ENCODE measurements at regions not wholly inside any gene's neighbourhood (a gene's known extent, or its start where the extent isn't known, plus 50 kb on each side); places are given as distances from the start of the nearest gene placed in this dataset.

DNA sequence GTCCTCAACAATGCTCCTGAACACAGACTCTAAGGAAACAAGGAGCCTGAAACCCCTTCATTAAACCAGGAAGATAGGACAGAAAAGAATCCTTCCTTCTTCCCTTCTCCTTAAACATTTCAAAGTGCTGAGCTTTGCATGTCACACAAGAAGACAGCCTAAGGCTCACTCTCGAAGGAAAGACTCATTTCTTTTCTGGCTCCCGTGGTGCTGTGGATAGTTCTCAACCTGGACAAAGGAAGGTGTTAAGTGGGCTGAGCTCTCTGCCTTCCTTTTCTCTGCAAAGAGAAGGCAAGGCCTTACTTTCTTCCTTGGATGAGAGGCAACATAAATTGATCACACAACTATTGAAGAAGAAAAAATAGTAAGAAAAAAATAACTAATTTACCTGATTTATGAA lies 452.4 kb upstream of the DDI1 start:
- H3K4me3 ChIP-seq (replicated peaks in 1 of 3; ENCODE audit: insufficient read depth in 1 of 3, low read depth in 2 of 3, low read length in 3 of 3) = no peak overlapping the region
- ChIA-PET CTCF (ENCODE audit: low intra/inter-chr PET ratio, low total read pairs) (no interaction called here), POLR2A (no interaction called here)
- BruUV-seq (replicated peaks) = no TSS peak
- H2AFZ ChIP-seq (ENCODE audit: low read length) = no peak overlapping the region
- no peak overlapping the region for H3K9ac ChIP-seq (ENCODE audit: insufficient read depth, low read depth, low read length)
- no peaks in the 10 kb centered on the region for H3K4me1 ChIP-seq (ENCODE audit: insufficient read depth, low read length)
- no peaks in the 10 kb centered on the region for H3K79me2 ChIP-seq (ENCODE audit: insufficient read depth, low read length)
- no peak overlapping the region for H3K27ac ChIP-seq (ENCODE audit: extremely low read length, insufficient read depth, low read length)
- intact Hi-C loops (cut with micrococcal nuclease; ENCODE audit: unreplicated experiment) (no loop called here), in situ Hi-C loops (cut with HindIII; ENCODE audit: extremely low pct_ligation_motif_present, low pct_unique_long_range_greater_than_20kb) (no loop called here)
- ATAC-seq (no peak), DNase-seq (ENCODE audit: low spot score) (no peak), FAIRE-seq (no peak)
- H3K36me3 ChIP-seq (replicated peaks in 1 of 2; ENCODE audit: control insufficient read depth in 1 of 2, insufficient read depth in 2 of 2, low read length in 2 of 2) = no peaks in the 10 kb centered on the region
- H3K4me2 ChIP-seq (ENCODE audit: low read depth, low read length) = no peak overlapping the region
- no peaks in the 10 kb centered on the region for H3K27me3 ChIP-seq (ENCODE audit: control insufficient read depth in 1 of 2, insufficient read depth in 2 of 2, low read length in 2 of 2)
- H3K9me3 ChIP-seq (ENCODE audit: low read length) = no peaks in the 10 kb centered on the region
- no peaks in the 10 kb centered on the region for H4K20me1 ChIP-seq (ENCODE audit: insufficient read depth, low read length)
- TF ChIP-seq HNF4G (IDR thresholded peaks at IDR 0.05; ENCODE audit: borderline replicate concordance, low read depth, low read length) (no peak), HNF4G (CRISPR knock-in tag; IDR thresholded peaks at IDR 0.05; ENCODE audit: borderline replicate concordance, low read depth) (no peak), POLR2AphosphoS5 (IDR thresholded peaks at IDR 0.05; ENCODE audit: low read depth, low read length) (no peak), ZNF33A (CRISPR knock-in tag; IDR thresholded peaks at IDR 0.05; ENCODE audit: borderline replicate concordance) (no peak), ZNF430 (CRISPR knock-in tag; IDR thresholded peaks at IDR 0.05) (no peak), ZNF776 (CRISPR knock-in tag; IDR thresholded peaks at IDR 0.05) (no peak), ZNF83 (CRISPR knock-in tag; IDR thresholded peaks at IDR 0.05; ENCODE audit: borderline replicate concordance) (no peak), MAFG (CRISPR knock-in tag; IDR thresholded peaks at IDR 0.05) (no peak)
- WGBS (ENCODE audit: low lambda C conversion rate) = 0% methylated on average over 2 of the region's 2 CpGs

DNA sequence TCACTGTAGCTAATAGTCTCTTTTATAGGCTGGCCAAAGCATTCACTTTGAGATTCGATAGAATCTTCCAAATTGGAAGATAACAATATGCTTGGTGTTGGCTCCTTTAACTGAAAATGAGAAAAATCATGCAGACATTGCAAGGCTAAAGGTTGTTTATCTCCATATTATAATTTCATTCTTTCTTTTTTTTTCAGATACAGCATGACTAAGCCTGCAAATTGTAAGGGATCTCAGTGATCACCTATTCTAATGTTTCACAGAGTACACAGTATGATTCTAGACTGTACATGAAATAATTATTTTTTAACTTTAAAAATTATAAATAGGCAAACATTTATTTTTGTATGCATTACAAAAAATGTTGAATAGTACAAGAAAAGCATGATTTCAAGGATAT lies 451.7 kb upstream of the DDI1 start:
- DNase-seq (ENCODE audit: low spot score) (no peak), ATAC-seq (no peak), FAIRE-seq (no peak)
- CTCF ChIA-PET (ENCODE audit: low intra/inter-chr PET ratio, low total read pairs) = no interaction called here
- BruUV-seq (replicated peaks) = no TSS peak
- POLR2A ChIA-PET = no interaction called here
- Histone ChIP-seq H3K9ac (ENCODE audit: insufficient read depth, low read depth, low read length) (no peak overlapping the region), H3K79me2 (ENCODE audit: insufficient read depth, low read length) (no peaks in the 10 kb centered on the region), H3K36me3 (replicated peaks in 1 of 2; ENCODE audit: control insufficient read depth in 1 of 2, insufficient read depth in 2 of 2, low read length in 2 of 2) (no peaks in the 10 kb centered on the region), H3K4me1 (ENCODE audit: insufficient read depth, low read length) (no peaks in the 10 kb centered on the region), H3K27ac (ENCODE audit: extremely low read length, insufficient read depth, low read length) (no peak overlapping the region), H3K27me3 (ENCODE audit: control insufficient read depth in 1 of 2, insufficient read depth in 2 of 2, low read length in 2 of 2) (no peaks in the 10 kb centered on the region), H4K20me1 (ENCODE audit: insufficient read depth, low read length) (no peaks in the 10 kb centered on the region), H2AFZ (ENCODE audit: low read length) (no peak overlapping the region), H3K9me3 (ENCODE audit: low read length) (no peaks in the 10 kb centered on the region), H3K4me2 (ENCODE audit: low read depth, low read length) (no peak overlapping the region), H3K4me3 (replicated peaks in 1 of 3; ENCODE audit: insufficient read depth in 1 of 3, low read depth in 2 of 3, low read length in 3 of 3) (no peak overlapping the region)
- TF ChIP-seq BCL6 (CRISPR knock-in tag; IDR thresholded peaks at IDR 0.05) (no peak), ELF1 (CRISPR knock-in tag; IDR thresholded peaks at IDR 0.05) (no peak), ZBTB7B (CRISPR knock-in tag; IDR thresholded peaks at IDR 0.05) (no peak), ZNF768 (CRISPR knock-in tag; IDR thresholded peaks at IDR 0.05) (no peak), KDM6A (CRISPR knock-in tag; IDR thresholded peaks at IDR 0.05; ENCODE audit: low read depth) (no peak), ZNF546 (CRISPR knock-in tag; conservative IDR thresholded peaks at IDR 0.05) (no peak), KDM3A (CRISPR knock-in tag; IDR thresholded peaks at IDR 0.05; ENCODE audit: low read depth) (no peak), ZNF333 (CRISPR knock-in tag; IDR thresholded peaks at IDR 0.05; ENCODE audit: borderline replicate concordance) (no peak), WIZ (CRISPR knock-in tag; IDR thresholded peaks at IDR 0.05) (no peak), RFXANK (CRISPR knock-in tag; IDR thresholded peaks at IDR 0.05) (no peak), ZNF510 (CRISPR knock-in tag; IDR thresholded peaks at IDR 0.05; ENCODE audit: low read depth) (no peak)
- TF ChIP-seq, protein P1, sequence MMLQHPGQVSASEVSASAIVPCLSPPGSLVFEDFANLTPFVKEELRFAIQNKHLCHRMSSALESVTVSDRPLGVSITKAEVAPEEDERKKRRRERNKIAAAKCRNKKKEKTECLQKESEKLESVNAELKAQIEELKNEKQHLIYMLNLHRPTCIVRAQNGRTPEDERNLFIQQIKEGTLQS (CRISPR knock-in tag; IDR thresholded peaks at IDR 0.05) = no peak
- TF ChIP-seq, protein P2, sequence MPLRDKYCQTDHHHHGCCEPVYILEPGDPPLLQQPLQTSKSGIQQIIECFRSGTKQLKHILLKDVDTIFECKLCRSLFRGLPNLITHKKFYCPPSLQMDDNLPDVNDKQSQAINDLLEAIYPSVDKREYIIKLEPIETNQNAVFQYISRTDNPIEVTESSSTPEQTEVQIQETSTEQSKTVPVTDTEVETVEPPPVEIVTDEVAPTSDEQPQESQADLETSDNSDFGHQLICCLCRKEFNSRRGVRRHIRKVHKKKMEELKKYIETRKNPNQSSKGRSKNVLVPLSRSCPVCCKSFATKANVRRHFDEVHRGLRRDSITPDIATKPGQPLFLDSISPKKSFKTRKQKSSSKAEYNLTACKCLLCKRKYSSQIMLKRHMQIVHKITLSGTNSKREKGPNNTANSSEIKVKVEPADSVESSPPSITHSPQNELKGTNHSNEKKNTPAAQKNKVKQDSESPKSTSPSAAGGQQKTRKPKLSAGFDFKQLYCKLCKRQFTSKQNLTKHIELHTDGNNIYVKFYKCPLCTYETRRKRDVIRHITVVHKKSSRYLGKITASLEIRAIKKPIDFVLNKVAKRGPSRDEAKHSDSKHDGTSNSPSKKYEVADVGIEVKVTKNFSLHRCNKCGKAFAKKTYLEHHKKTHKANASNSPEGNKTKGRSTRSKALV (CRISPR knock-in tag; IDR thresholded peaks at IDR 0.05) = no peak
- intact Hi-C loops (cut with micrococcal nuclease; ENCODE audit: unreplicated experiment) = no loop called here
- in situ Hi-C loops (cut with HindIII; ENCODE audit: extremely low pct_ligation_motif_present, low pct_unique_long_range_greater_than_20kb) = no loop called here
- WGBS (ENCODE audit: low lambda C conversion rate) = 4% methylated on average over 1 of the region's 1 CpG

Measured in HepG2 (cell line).